Uterus (tissue), 3 donors: ENCODE measurements at regions not wholly inside any gene's neighbourhood (a gene's known extent, or its start where the extent isn't known, plus 50 kb on each side); places are given as distances from the start of the nearest gene placed in this dataset.

Source experiments
- DNase-seq, 2 donors: peaks; one replicate each; pipeline ENCODE4 v3.0.0-alpha.2; 2019 to 2020
- H3K27ac ChIP-seq, 2 donors: fragments of 200-600 bp; sonication (generic); 1 replicate in 1 of 2; 2 replicates in 1 of 2; pipeline ENCODE4 v1.5.1; 2016 to 2018
- H3K27me3 ChIP-seq, 2 donors: fragments of 200-600 bp; sonication (generic); one replicate each; pipeline ENCODE4 v1.5.1; 2018 to 2019; ENCODE audit warnings: control low read depth in 1 of 2
- H3K36me3 ChIP-seq, 2 donors: fragments of 200-600 bp; sonication (generic); one replicate each; pipeline ENCODE4 v1.5.1; 2019; ENCODE audit warnings: control low read depth in 1 of 2
- H3K4me1 ChIP-seq, 2 donors: fragments of 200-600 bp; sonication (generic); one replicate each; pipeline ENCODE4 v1.5.1; 2018 to 2019; ENCODE audit warnings: control low read depth in 1 of 2
- H3K4me3 ChIP-seq, 2 donors: fragments of 200-600 bp; sonication (generic); 1 replicate in 1 of 2; 2 replicates in 1 of 2; pipeline ENCODE4 v1.5.1; 2018 to 2019; ENCODE audit warnings: mild to moderate bottlenecking in 1 of 2
- H3K9me3 ChIP-seq, 2 donors: fragments of 200-600 bp; sonication (generic); one replicate each; pipeline ENCODE4 v1.5.1; 2019; ENCODE audit warnings: control low read depth in 1 of 2
- POLR2A ChIP-seq, 2 donors: fragments of 450-650 bp; IDR thresholded peaks; one replicate each; pipeline ENCODE4 v1.6.1; 2016; ENCODE audit warnings: antibody characterized with exemption in 2 of 2, mild to moderate bottlenecking in 1 of 2, moderate library complexity in 1 of 2
- intact Hi-C: fragments of 100-400 bp; cut with DNase I; formaldehyde crosslinking; loops from one replicate; pipeline ENCODE4 v1.15.1; 2023; ENCODE audit warnings: low total_unique reads
- TF ChIP-seq, protein P1 (sequence below), 4 experiments: fragments of 200-600 bp in 2 of 4; fragments of 450-650 bp in 2 of 4; sonication (generic) in 2 of 4; IDR thresholded peaks; one replicate each; pipeline ENCODE4 v1.5.1; 2016 to 2019; ENCODE audit warnings: antibody characterized with exemption in 4 of 4, mild to moderate bottlenecking in 2 of 4, moderate library complexity in 1 of 4
- donor health status: DM: yes; HTN: yes; CAD: no.

DNA sequence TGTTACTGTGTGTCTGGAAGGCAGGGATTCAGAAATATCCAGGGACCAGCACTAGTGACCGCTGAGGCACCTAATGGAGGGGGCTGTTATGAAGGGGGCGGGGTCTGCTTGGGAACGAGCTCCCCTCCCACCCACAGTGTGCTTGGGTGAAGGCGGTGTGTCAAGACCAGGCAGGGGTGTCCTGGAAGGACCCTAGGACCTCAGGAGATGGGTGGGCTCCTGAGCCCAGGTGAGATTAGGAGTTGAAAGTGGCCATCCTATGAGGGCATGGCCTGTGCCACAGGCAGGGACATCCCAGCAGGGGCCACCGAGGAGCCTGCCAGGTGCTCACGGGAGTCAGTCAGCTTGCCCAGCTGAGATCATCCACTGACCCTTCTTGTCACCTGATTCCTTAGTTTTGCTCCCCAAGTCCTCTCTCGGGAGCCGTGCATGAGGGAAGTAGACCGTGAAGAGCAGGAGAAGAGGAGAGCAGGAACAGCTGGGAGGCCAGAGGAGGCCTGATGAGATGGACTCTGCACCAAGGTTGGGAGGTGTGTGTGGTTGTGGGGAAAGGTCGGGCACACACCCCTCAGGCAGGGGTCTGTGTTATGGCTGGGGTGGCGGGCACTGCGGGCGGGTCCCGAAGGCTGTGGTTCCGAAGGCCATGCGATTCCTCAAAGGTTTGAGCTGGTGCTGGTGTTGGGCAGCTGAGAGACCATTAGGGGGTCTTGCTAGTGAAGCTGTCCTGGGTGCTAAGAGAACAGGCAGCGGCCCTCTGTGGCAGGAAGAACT lies 180.9 kb upstream of the HS6ST1 start:
- H3K27ac ChIP-seq = no peak overlapping the region
- H3K4me1 ChIP-seq = no peaks in the 10 kb centered on the region
- no peak overlapping the region for H3K4me3 ChIP-seq
- no peaks in the 10 kb centered on the region for H3K36me3 ChIP-seq
- no peaks in the 10 kb centered on the region for H3K9me3 ChIP-seq
- no peak for TF ChIP-seq POLR2A (IDR thresholded peaks at IDR 0.05)
- TF ChIP-seq, protein P1, sequence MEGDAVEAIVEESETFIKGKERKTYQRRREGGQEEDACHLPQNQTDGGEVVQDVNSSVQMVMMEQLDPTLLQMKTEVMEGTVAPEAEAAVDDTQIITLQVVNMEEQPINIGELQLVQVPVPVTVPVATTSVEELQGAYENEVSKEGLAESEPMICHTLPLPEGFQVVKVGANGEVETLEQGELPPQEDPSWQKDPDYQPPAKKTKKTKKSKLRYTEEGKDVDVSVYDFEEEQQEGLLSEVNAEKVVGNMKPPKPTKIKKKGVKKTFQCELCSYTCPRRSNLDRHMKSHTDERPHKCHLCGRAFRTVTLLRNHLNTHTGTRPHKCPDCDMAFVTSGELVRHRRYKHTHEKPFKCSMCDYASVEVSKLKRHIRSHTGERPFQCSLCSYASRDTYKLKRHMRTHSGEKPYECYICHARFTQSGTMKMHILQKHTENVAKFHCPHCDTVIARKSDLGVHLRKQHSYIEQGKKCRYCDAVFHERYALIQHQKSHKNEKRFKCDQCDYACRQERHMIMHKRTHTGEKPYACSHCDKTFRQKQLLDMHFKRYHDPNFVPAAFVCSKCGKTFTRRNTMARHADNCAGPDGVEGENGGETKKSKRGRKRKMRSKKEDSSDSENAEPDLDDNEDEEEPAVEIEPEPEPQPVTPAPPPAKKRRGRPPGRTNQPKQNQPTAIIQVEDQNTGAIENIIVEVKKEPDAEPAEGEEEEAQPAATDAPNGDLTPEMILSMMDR (IDR thresholded peaks at IDR 0.05) = no peak
- no peaks in the 10 kb centered on the region for H3K27me3 ChIP-seq
- DNase-seq = no peak
- intact Hi-C loops = no loop called here

DNA sequence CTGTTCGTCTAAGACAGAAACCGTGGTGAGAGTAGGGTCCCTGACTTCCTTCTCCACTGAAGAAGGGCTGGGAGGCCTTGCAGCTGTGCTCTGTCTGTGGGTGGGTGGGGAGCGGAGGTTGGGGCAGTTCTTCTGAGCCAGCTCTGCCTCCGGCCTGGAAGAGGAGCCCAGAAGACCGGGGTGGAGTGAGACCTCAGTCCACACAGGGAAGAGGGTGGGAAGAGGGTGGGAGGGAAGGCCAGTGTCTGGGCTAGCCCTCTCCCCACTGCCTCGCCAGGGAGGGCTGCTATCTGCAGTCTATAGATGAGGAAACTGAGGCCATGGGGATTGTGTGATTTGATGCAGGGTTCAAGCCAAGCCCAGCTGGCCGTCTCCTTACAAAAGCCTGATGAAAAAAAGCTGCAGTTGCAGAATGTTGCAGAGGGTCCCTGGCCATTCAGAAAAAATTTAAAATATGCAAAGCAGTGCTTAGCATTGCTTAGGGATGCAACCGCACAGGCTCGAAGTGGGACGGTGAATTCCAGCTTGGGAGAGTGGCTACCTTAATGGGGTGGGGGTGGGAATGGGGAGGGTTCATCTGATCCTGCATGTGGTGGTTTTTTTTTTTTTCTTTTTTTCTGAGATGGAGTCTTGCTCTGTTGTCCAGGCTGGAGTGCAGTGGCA lies 181.6 kb upstream of the HS6ST1 start:
- no peak for DNase-seq
- Histone ChIP-seq H3K36me3 (no peaks in the 10 kb centered on the region), H3K9me3 (no peaks in the 10 kb centered on the region), H3K27me3 (no peaks in the 10 kb centered on the region), H3K4me3 (no peak overlapping the region), H3K4me1 (no peaks in the 10 kb centered on the region), H3K27ac (no peak overlapping the region)
- intact Hi-C loops = no loop called here
- TF ChIP-seq POLR2A (IDR thresholded peaks at IDR 0.05) = no peak
- TF ChIP-seq, protein P1 (IDR thresholded peaks at IDR 0.05) = no peak

- TF ChIP-seq, protein P1 (IDR thresholded peaks at IDR 0.05) = no peak
- TF ChIP-seq POLR2A (IDR thresholded peaks at IDR 0.05) = no peak
- H3K27me3 ChIP-seq = no peaks in the 10 kb centered on the region
- no peaks in the 10 kb centered on the region for H3K36me3 ChIP-seq
- no peaks in the 10 kb centered on the region for H3K9me3 ChIP-seq
- no peak overlapping the region for H3K27ac ChIP-seq
- H3K4me1 ChIP-seq = no peaks in the 10 kb centered on the region
- intact Hi-C loops = no loop called here
- no peak for DNase-seq
- H3K4me3 ChIP-seq = no peak overlapping the region
Measured at GRCh38 chr2:128501006-128501690, 182.5 kb upstream of the HS6ST1 start.

GRCh38 chr2:128501700-128502099 lies 183.0 kb upstream of the HS6ST1 start:
- Histone ChIP-seq H3K36me3 (no peaks in the 10 kb centered on the region), H3K4me3 (no peak overlapping the region), H3K9me3 (no peaks in the 10 kb centered on the region), H3K27ac (no peak overlapping the region), H3K4me1 (no peaks in the 10 kb centered on the region), H3K27me3 (no peaks in the 10 kb centered on the region)
- TF ChIP-seq, protein P1 (IDR thresholded peaks at IDR 0.05) = no peak
- TF ChIP-seq POLR2A (IDR thresholded peaks at IDR 0.05) = no peak
- DNase-seq = no peak
- intact Hi-C loops = no loop called here

DNA sequence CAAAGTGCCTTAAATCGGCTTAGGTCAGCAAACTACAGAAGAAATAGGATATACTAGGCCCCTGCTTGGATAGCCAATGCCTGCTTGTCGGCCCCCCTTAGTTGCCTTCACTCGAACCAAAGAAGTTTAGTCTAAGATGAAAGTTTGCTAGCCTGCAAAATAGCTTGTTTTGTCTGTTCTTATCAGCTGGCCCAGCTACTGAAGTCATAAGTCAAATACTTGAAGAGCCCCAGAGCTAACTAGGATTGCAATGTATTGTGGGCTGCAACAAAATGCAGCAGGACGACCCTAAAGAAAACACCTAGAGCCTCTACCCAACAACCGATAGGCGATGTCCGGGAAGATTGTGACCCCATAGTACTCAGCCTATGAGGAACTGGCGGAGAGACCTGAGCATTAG lies 183.5 kb upstream of the HS6ST1 start:
- intact Hi-C loops = no loop called here
- Histone ChIP-seq H3K36me3 (no peaks in the 10 kb centered on the region), H3K4me1 (no peaks in the 10 kb centered on the region), H3K4me3 (no peak overlapping the region), H3K9me3 (no peaks in the 10 kb centered on the region), H3K27ac (no peak overlapping the region), H3K27me3 (no peaks in the 10 kb centered on the region)
- no peak for DNase-seq
- no peak for TF ChIP-seq POLR2A (IDR thresholded peaks at IDR 0.05)
- TF ChIP-seq, protein P1 (IDR thresholded peaks at IDR 0.05) = no peak
